IMR-90 (cell line): ENCODE measurements at regions not wholly inside any gene's neighbourhood (a gene's known extent, or its start where the extent isn't known, plus 50 kb on each side); places are given as distances from the start of the nearest gene placed in this dataset.

Source experiments
- ATAC-seq: fragments of 200-7000 bp; cut with Tn5 transposase; 2 replicates; pipeline ENCODE4 v1.9.1; 2020; ENCODE audit warnings: low read depth, mild to moderate bottlenecking, moderate library complexity
- BruUV-seq: library from RNA; stranded (reverse); fragments of 400-500 nt; replicated peaks from 2 replicates; lab custom pipeline; 2021; lab: Mats Ljungman, UMichigan
- CTCF ChIA-PET: fragments of 300-600 bp; formaldehyde crosslinking; extraction: SDS; loops from one replicate; lab custom pipeline; 2021; ENCODE audit warnings: antibody characterized with exemption; lab: Yijun Ruan, JAX
- POLR2A ChIA-PET: fragments of 300-600 bp; sonication (Branson Sonifier 250); formaldehyde crosslinking; loops from one replicate; lab custom pipeline; 2022; ENCODE audit warnings: antibody characterized with exemption; ENCODE audit not compliant: unreplicated experiment; lab: Charles Lee
- DNase-seq: peaks from one replicate; pipeline ENCODE4 v3.0.0; 2013
- H2AFZ ChIP-seq: replicated peaks from 2 replicates; pipeline ENCODE3; 2013; ENCODE audit warnings: low read length, mild to moderate bottlenecking; ENCODE audit not compliant: poor library complexity
- H2AK5ac ChIP-seq: 2 replicates; pipeline ENCODE4 v1.6.1; 2013; ENCODE audit warnings: low read depth, low read length, inconsistent platforms
- H2AK9ac ChIP-seq: replicated peaks from 2 replicates; pipeline ENCODE3; 2013; ENCODE audit warnings: mild to moderate bottlenecking, low read depth, low read length, moderate library complexity; ENCODE audit not compliant: poor library complexity
- H2BK120ac ChIP-seq: 2 replicates; pipeline ENCODE4 v1.6.1; 2013; ENCODE audit warnings: low read depth, low read length, inconsistent platforms
- H2BK15ac ChIP-seq: 3 replicates; pipeline ENCODE4 v1.6.1; 2013; ENCODE audit warnings: low read depth, low read length, inconsistent platforms
- H2BK20ac ChIP-seq: 2 replicates; pipeline ENCODE4 v1.6.1; 2013; ENCODE audit warnings: low read depth, mild to moderate bottlenecking, inconsistent platforms, low read length, moderate library complexity
- H2BK5ac ChIP-seq: 2 replicates; pipeline ENCODE4 v1.6.1; 2013; ENCODE audit warnings: mild to moderate bottlenecking, low read depth, low read length, inconsistent platforms; ENCODE audit not compliant: poor library complexity, severe bottlenecking
- H3K14ac ChIP-seq: replicated peaks from 2 replicates; pipeline ENCODE4 v1.6.1; 2013; ENCODE audit warnings: low read depth, low read length, inconsistent platforms
- H3K18ac ChIP-seq: 2 replicates; pipeline ENCODE4 v1.6.1; 2013; ENCODE audit warnings: low read depth, low read length, control low read depth
- H3K23ac ChIP-seq: 2 replicates; pipeline ENCODE4 v1.6.1; 2013; ENCODE audit warnings: low read depth, low read length, inconsistent platforms
- H3K27ac ChIP-seq: 2 replicates; pipeline ENCODE4 v1.5.1; 2013; ENCODE audit warnings: mild to moderate bottlenecking, control low read depth, low read length; ENCODE audit not compliant: insufficient read depth
- H3K27me3 ChIP-seq: 2 replicates; pipeline ENCODE4 v1.6.1; 2013; ENCODE audit warnings: low read length; ENCODE audit not compliant: control insufficient read depth, insufficient read depth
- H3K36me3 ChIP-seq: 2 replicates; pipeline ENCODE4 v1.6.1; 2013; ENCODE audit warnings: low read length, mixed read lengths; ENCODE audit not compliant: control insufficient read depth, insufficient read depth
- H3K4ac ChIP-seq: 2 replicates; pipeline ENCODE4 v1.6.1; 2013; ENCODE audit warnings: low read depth, low read length, inconsistent platforms
- H3K4me1 ChIP-seq: 2 replicates; pipeline ENCODE4 v1.6.1; 2013; ENCODE audit warnings: low read length, mixed read lengths; ENCODE audit not compliant: control insufficient read depth, insufficient read depth
- H3K4me2 ChIP-seq: 2 replicates; pipeline ENCODE4 v1.6.1; 2013; ENCODE audit warnings: low read depth, mild to moderate bottlenecking, control low read depth, low read length, moderate library complexity
- H3K4me3 ChIP-seq: 2 replicates; pipeline ENCODE4 v1.5.1; 2013; ENCODE audit warnings: low read depth, mild to moderate bottlenecking, control low read depth, low read length, moderate library complexity; ENCODE audit not compliant: insufficient read depth
- H3K56ac ChIP-seq: 2 replicates; pipeline ENCODE4 v1.6.1; 2013; ENCODE audit warnings: low read length, inconsistent platforms; ENCODE audit not compliant: insufficient read depth; ENCODE audit errors: extremely low read depth
- H3K79me1 ChIP-seq, 2 experiments: 2 replicates each; pipeline ENCODE4 v1.6.1; 2013; ENCODE audit warnings: low read length in 2 of 2, inconsistent platforms in 1 of 2, low read depth in 1 of 2
- H3K9ac ChIP-seq: 2 replicates; pipeline ENCODE4 v1.6.1; 2013; ENCODE audit warnings: low read depth, low read length, control low read depth
- H3K9me1 ChIP-seq: 2 replicates; pipeline ENCODE4 v1.6.1; 2013; ENCODE audit warnings: low read length, inconsistent platforms; ENCODE audit not compliant: insufficient read depth
- H3K9me3 ChIP-seq: 2 replicates; pipeline ENCODE4 v1.6.1; 2013; ENCODE audit warnings: low read length; ENCODE audit not compliant: control insufficient read depth, insufficient read depth
- H4K20me1 ChIP-seq: 2 replicates; pipeline ENCODE4 v1.6.1; 2013; ENCODE audit warnings: low read length, inconsistent platforms; ENCODE audit not compliant: insufficient read depth
- H4K5ac ChIP-seq: 2 replicates; pipeline ENCODE4 v1.6.1; 2013; ENCODE audit warnings: mild to moderate bottlenecking, low read depth, low read length, control low read depth
- H4K8ac ChIP-seq, 2 experiments: 2 replicates each; pipeline ENCODE4 v1.6.1; 2013; ENCODE audit warnings: low read depth in 2 of 2, low read length in 2 of 2, control low read depth in 1 of 2, inconsistent platforms in 1 of 2
- H4K91ac ChIP-seq: 2 replicates; pipeline ENCODE4 v1.6.1; 2013; ENCODE audit warnings: low read depth, low read length, inconsistent platforms; ENCODE audit not compliant: insufficient read depth
- BHLHE40 ChIP-seq: fragments of 150-350 bp; IDR thresholded peaks from 2 replicates; pipeline ENCODE4 v1.6.1; 2016; ENCODE audit warnings: mild to moderate bottlenecking, low read depth, low read length
- CEBPB ChIP-seq: IDR thresholded peaks from 2 replicates; pipeline ENCODE4 v1.6.1; 2012; ENCODE audit warnings: low read depth, low read length, improper control_type of control experiment
- CHD1 ChIP-seq: IDR thresholded peaks from 2 replicates; pipeline ENCODE4 v1.6.1; 2012; ENCODE audit warnings: low read depth, low read length, improper control_type of control experiment
- ELK1 ChIP-seq: fragments of 150-350 bp; IDR thresholded peaks from 2 replicates; pipeline ENCODE4 v1.6.1; 2016; ENCODE audit warnings: low read depth, mild to moderate bottlenecking, low read length, moderate library complexity, borderline replicate concordance
- FOS ChIP-seq: fragments of 150-350 bp; IDR thresholded peaks from 2 replicates; pipeline ENCODE4 v1.6.1; 2016; ENCODE audit warnings: low read depth, low read length
- MAFK ChIP-seq: IDR thresholded peaks from 2 replicates; pipeline ENCODE4 v1.6.1; 2012; ENCODE audit warnings: low read depth, low read length, improper control_type of control experiment
- MAZ ChIP-seq: IDR thresholded peaks from 2 replicates; pipeline ENCODE4 v1.6.1; 2012; ENCODE audit warnings: low read depth, mild to moderate bottlenecking, low read length, improper control_type of control experiment, moderate library complexity, borderline replicate concordance
- MXI1 ChIP-seq: IDR thresholded peaks from 2 replicates; pipeline ENCODE4 v1.6.1; 2012; ENCODE audit warnings: low read depth, mild to moderate bottlenecking, low read length, moderate library complexity, borderline replicate concordance
- NFE2L2 ChIP-seq: fragments of 150-350 bp; IDR thresholded peaks from 2 replicates; pipeline ENCODE4 v1.6.1; 2016; ENCODE audit warnings: low read depth, mild to moderate bottlenecking, low read length
- POLR2A ChIP-seq: IDR thresholded peaks from 2 replicates; pipeline ENCODE4 v1.6.1; 2012; ENCODE audit warnings: mild to moderate bottlenecking, low read depth, low read length
- RAD21 ChIP-seq: IDR thresholded peaks from 2 replicates; pipeline ENCODE4 v1.6.1; 2012; ENCODE audit warnings: low read length, improper control_type of control experiment
- RCOR1 ChIP-seq: IDR thresholded peaks from 2 replicates; pipeline ENCODE4 v1.6.1; 2012; ENCODE audit warnings: mild to moderate bottlenecking, low read length, improper control_type of control experiment; ENCODE audit not compliant: insufficient replicate concordance
- RFX5 ChIP-seq: IDR thresholded peaks from 2 replicates; pipeline ENCODE4 v1.8.0; 2012; ENCODE audit warnings: low read depth, mild to moderate bottlenecking, low read length, moderate library complexity
- SMC3 ChIP-seq: fragments of 150-350 bp; IDR thresholded peaks from 2 replicates; pipeline ENCODE4 v1.6.1; 2016; ENCODE audit warnings: low read depth, mild to moderate bottlenecking, antibody characterized with exemption, low read length, moderate library complexity
- WGBS, 2 experiments: methylation state at CpG; one replicate each; pipeline versions ENCODE4 v1.1.5 to v1.1.7; 2013; ENCODE audit warnings: missing lambda C conversion rate in 2 of 2; ENCODE audit not compliant: insufficient read length in 1 of 2; ENCODE audit errors: extremely low coverage in 2 of 2; 5-methylcytosine and 5-hydroxymethylcytosine counted together
- dilution Hi-C: fragments of 300-500 bp; cut with HindIII; formaldehyde crosslinking; loops from one replicate; pipeline ENCODE4 v1.14.3; 2018; ENCODE audit warnings: low sequenced_read_pairs; ENCODE audit not compliant: unreplicated experiment
- in situ Hi-C: fragments of 300-500 bp; cut with MboI; formaldehyde crosslinking; loops from 3 replicates; pipeline ENCODE4 v1.14.3; 2019; ENCODE audit warnings: low sequenced_read_pairs, inconsistent platforms, mixed read lengths
- intact Hi-C: fragments of 100-400 bp; cut with micrococcal nuclease; formaldehyde crosslinking; loops from 2 replicates; pipeline ENCODE4 v1.10.0; 2022
- TF ChIP-seq, protein P1 (sequence below): fragments of 150-350 bp; IDR thresholded peaks from 2 replicates; pipeline ENCODE4 v1.6.1; 2017; ENCODE audit warnings: mild to moderate bottlenecking, antibody characterized with exemption, low read length, low read depth
- TF ChIP-seq, protein P2 (sequence below): conservative IDR thresholded peaks from 2 replicates; pipeline ENCODE4 v1.5.1; 2012; ENCODE audit warnings: mild to moderate bottlenecking, low read depth, low read length, improper control_type of control experiment

- DNase-seq: no peak
- Histone ChIP-seq H2BK5ac (no peak overlapping the region), H2AFZ (no peak overlapping the region), H3K4ac (no peak overlapping the region), H4K5ac (no peak overlapping the region), H3K9me3 (peaks cover 2% of the 10 kb centered on the region; the same call in 1 of the 2 replicates), H2AK5ac (no peak overlapping the region), H3K79me1 (no peaks in the 10 kb centered on the region), H3K9ac (no peak overlapping the region), H3K4me1 (no peaks in the 10 kb centered on the region), H3K56ac (no peak overlapping the region), H3K18ac (no peak overlapping the region), H3K27me3 (no peaks in the 10 kb centered on the region), H3K4me2 (no peak overlapping the region), H4K91ac (no peak overlapping the region), H3K14ac (no peak overlapping the region), H4K8ac (no peak overlapping the region), H4K20me1 (no peaks in the 10 kb centered on the region), H3K27ac (no peak overlapping the region), H2BK15ac (no peak overlapping the region), H2AK9ac (no peak overlapping the region), H2BK20ac (no peak overlapping the region), H2BK120ac (no peak overlapping the region), H3K36me3 (no peaks in the 10 kb centered on the region), H3K23ac (no peak overlapping the region), H3K4me3 (no peak overlapping the region), H3K9me1 (no peaks in the 10 kb centered on the region)
- ChIA-PET CTCF (no interaction called here), POLR2A (no interaction called here)
- BruUV-seq: no TSS peak
- dilution Hi-C loops: no loop called here
- TF ChIP-seq CHD1 (no peak), RFX5 (no peak), CEBPB (no peak), FOS (no peak), NFE2L2 (no peak), MAZ (no peak), BHLHE40 (no peak), MAFK (no peak), POLR2A (no peak), RAD21 (no peak), SMC3 (no peak), MXI1 (no peak), ELK1 (no peak), RCOR1 (no peak)
- TF ChIP-seq, protein P1, sequence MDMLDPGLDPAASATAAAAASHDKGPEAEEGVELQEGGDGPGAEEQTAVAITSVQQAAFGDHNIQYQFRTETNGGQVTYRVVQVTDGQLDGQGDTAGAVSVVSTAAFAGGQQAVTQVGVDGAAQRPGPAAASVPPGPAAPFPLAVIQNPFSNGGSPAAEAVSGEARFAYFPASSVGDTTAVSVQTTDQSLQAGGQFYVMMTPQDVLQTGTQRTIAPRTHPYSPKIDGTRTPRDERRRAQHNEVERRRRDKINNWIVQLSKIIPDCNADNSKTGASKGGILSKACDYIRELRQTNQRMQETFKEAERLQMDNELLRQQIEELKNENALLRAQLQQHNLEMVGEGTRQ: no peak
- TF ChIP-seq, protein P2, sequence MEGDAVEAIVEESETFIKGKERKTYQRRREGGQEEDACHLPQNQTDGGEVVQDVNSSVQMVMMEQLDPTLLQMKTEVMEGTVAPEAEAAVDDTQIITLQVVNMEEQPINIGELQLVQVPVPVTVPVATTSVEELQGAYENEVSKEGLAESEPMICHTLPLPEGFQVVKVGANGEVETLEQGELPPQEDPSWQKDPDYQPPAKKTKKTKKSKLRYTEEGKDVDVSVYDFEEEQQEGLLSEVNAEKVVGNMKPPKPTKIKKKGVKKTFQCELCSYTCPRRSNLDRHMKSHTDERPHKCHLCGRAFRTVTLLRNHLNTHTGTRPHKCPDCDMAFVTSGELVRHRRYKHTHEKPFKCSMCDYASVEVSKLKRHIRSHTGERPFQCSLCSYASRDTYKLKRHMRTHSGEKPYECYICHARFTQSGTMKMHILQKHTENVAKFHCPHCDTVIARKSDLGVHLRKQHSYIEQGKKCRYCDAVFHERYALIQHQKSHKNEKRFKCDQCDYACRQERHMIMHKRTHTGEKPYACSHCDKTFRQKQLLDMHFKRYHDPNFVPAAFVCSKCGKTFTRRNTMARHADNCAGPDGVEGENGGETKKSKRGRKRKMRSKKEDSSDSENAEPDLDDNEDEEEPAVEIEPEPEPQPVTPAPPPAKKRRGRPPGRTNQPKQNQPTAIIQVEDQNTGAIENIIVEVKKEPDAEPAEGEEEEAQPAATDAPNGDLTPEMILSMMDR: no peak
- ATAC-seq: no peak
- intact Hi-C loops: no loop called here
- in situ Hi-C loops: no loop called here
- no CpG with 5 or more reads among the region's 3 CpGs for WGBS, 2 experiments
Measured at GRCh38 chr6:130578713-130579112, 212.9 kb downstream of the TMEM200A start.
